Activated T-cell treated with anti-CD3 and anti-CD28 coated beads for 48 hours (primary cell): ENCODE measurements at regions not wholly inside any gene's neighbourhood (a gene's known extent, or its start where the extent isn't known, plus 50 kb on each side); places are given as distances from the start of the nearest gene placed in this dataset.

Experiments used
- DNase-seq: peaks from one replicate; pipeline ENCODE4 v3.0.0-alpha.2; 2020; ENCODE audit warnings: low read depth

GRCh38 chr1:56417646-56418045, 161.7 kb downstream of the PLPP3 start:
- no peak for DNase-seq

- DNase-seq, result no peak
These were observed 162.9 kb downstream of the PLPP3 start for GRCh38 chr1:56416495-56416894.

GRCh38 chr1:56415720-56416119, 163.6 kb downstream of the PLPP3 start:
- DNase-seq, result no peak

GRCh38 chr1:56415258-56415657, 164.1 kb downstream of the PLPP3 start:
- no peak for DNase-seq

GRCh38 chr1:56414728-56415224, 164.6 kb downstream of the PLPP3 start:
- DNase-seq, result no peak

GRCh38 chr1:56413671-56414199, 165.6 kb downstream of the PLPP3 start:
- DNase-seq, result no peak

- no peak for DNase-seq
These were observed 167.7 kb downstream of the PLPP3 start for GRCh38 chr1:56411484-56412180.

GRCh38 chr1:56411021-56411420, 168.3 kb downstream of the PLPP3 start:
- DNase-seq, result no peak

- no peak for DNase-seq
These were observed 169.0 kb downstream of the PLPP3 start for GRCh38 chr1:56410405-56410804.

- no peak for DNase-seq
These were observed 170.2 kb downstream of the PLPP3 start for GRCh38 chr1:56409112-56409691.

- no peak for DNase-seq
These were observed 172.5 kb downstream of the PLPP3 start for GRCh38 chr1:56406821-56407220.

GRCh38 chr1:56404561-56405030, 174.8 kb downstream of the PLPP3 start:
- DNase-seq, result no peak

GRCh38 chr1:56404066-56404465, 175.3 kb downstream of the PLPP3 start:
- DNase-seq, result no peak

GRCh38 chr1:56403321-56403720, 176.0 kb downstream of the PLPP3 start:
- DNase-seq, result no peak

GRCh38 chr1:56401191-56401590, 178.2 kb downstream of the PLPP3 start:
- DNase-seq, result no peak

- no peak for DNase-seq
These were observed 178.8 kb downstream of the PLPP3 start for GRCh38 chr1:56400526-56400925.

- DNase-seq, result no peak
These were observed 179.6 kb downstream of the PLPP3 start for GRCh38 chr1:56399795-56400194.

GRCh38 chr1:56399326-56399725, 180.0 kb downstream of the PLPP3 start:
- DNase-seq, result no peak

GRCh38 chr1:56397811-56398231, 181.5 kb downstream of the PLPP3 start:
- DNase-seq, result no peak

- DNase-seq, result no peak
These were observed 182.0 kb downstream of the PLPP3 start for GRCh38 chr1:56397409-56397808.

- no peak for DNase-seq
These were observed 182.8 kb downstream of the PLPP3 start for GRCh38 chr1:56396581-56396980.

- DNase-seq, result no peak
These were observed 183.6 kb downstream of the PLPP3 start for GRCh38 chr1:56395776-56396175.

GRCh38 chr1:56394298-56394697, 185.1 kb downstream of the PLPP3 start:
- no peak for DNase-seq
